HepG2 (cell line): ENCODE measurements at regions not wholly inside any gene's neighbourhood (a gene's known extent, or its start where the extent isn't known, plus 50 kb on each side); places are given as distances from the start of the nearest gene placed in this dataset.

Experiments used
- CCAR2 ChIP-seq: fragments of 200-400 bp; formaldehyde crosslinking; optimal IDR thresholded peaks from 2 replicates; pipeline ENCODE3; 2018; ENCODE audit warnings: low read depth, mild to moderate bottlenecking, low read length, moderate library complexity
- EZH2 ChIP-seq: conservative IDR thresholded peaks from 2 replicates; pipeline ENCODE4 v1.6.1; 2012; ENCODE audit warnings: mild to moderate bottlenecking, low read depth, low read length, moderate library complexity
- FOXA3 ChIP-seq: IDR thresholded peaks from 2 replicates; pipeline ENCODE4 v1.6.1; 2016; ENCODE audit warnings: missing genetic modification reagents, missing compliant biosample characterization
- HDAC1 ChIP-seq: sonication (generic); formaldehyde crosslinking; IDR thresholded peaks from 2 replicates; pipeline ENCODE4 v1.5.1; 2020; ENCODE audit warnings: mild to moderate bottlenecking, missing genetic modification reagents
- MXD4 ChIP-seq: IDR thresholded peaks from 2 replicates; pipeline ENCODE4 v1.6.1; 2016; ENCODE audit warnings: mild to moderate bottlenecking, missing biosample characterization, missing genetic modification reagents
- NFE2L2 ChIP-seq: fragments of 150-350 bp; IDR thresholded peaks from 2 replicates; pipeline ENCODE4 v1.6.1; 2014; ENCODE audit warnings: low read length
- PCBP1 ChIP-seq: fragments of 200-400 bp; formaldehyde crosslinking; IDR thresholded peaks from 2 replicates; pipeline ENCODE4 v1.6.1; 2017; ENCODE audit warnings: mild to moderate bottlenecking, low read depth, low read length, borderline replicate concordance
- PPARG ChIP-seq: conservative IDR thresholded peaks from 2 replicates; pipeline ENCODE4 v1.6.1; 2016; ENCODE audit warnings: missing biosample characterization, missing genetic modification reagents
- PRPF4 ChIP-seq: fragments of 200-400 bp; formaldehyde crosslinking; IDR thresholded peaks from 2 replicates; pipeline ENCODE4 v1.6.1; 2016; ENCODE audit warnings: low read length, low read depth; ENCODE audit not compliant: poor library complexity, severe bottlenecking
- RXRA ChIP-seq: sonication (generic); formaldehyde crosslinking; IDR thresholded peaks from 2 replicates; pipeline ENCODE4 v1.5.1; 2020; ENCODE audit warnings: missing genetic modification reagents
- SMAD9 ChIP-seq: sonication (generic); formaldehyde crosslinking; IDR thresholded peaks from 2 replicates; pipeline ENCODE4 v1.5.1; 2020; ENCODE audit warnings: mild to moderate bottlenecking, missing genetic modification reagents
- TEAD3 ChIP-seq: optimal IDR thresholded peaks from 2 replicates; pipeline ENCODE3; 2016; ENCODE audit warnings: borderline replicate concordance
- ZFP36L2 ChIP-seq: sonication (generic); formaldehyde crosslinking; IDR thresholded peaks from 2 replicates; pipeline ENCODE4 v1.4.0; 2020; ENCODE audit warnings: missing genetic modification reagents
- ZFP41 ChIP-seq: sonication (generic); formaldehyde crosslinking; IDR thresholded peaks from 2 replicates; pipeline ENCODE4 v1.4.0; 2020; ENCODE audit warnings: mild to moderate bottlenecking, missing genetic modification reagents, borderline replicate concordance
- ZNF224 ChIP-seq: sonication (generic); formaldehyde crosslinking; IDR thresholded peaks from 2 replicates; pipeline ENCODE4 v1.5.0; 2020; ENCODE audit warnings: mild to moderate bottlenecking, missing genetic modification reagents
- ZNF564 ChIP-seq: sonication (generic); formaldehyde crosslinking; IDR thresholded peaks from 2 replicates; pipeline ENCODE4 v1.8.1; 2023; ENCODE audit warnings: mild to moderate bottlenecking, missing genetic modification reagents
- ZNF567 ChIP-seq: sonication (generic); formaldehyde crosslinking; IDR thresholded peaks from 2 replicates; pipeline ENCODE4 v1.8.1; 2023; ENCODE audit warnings: mild to moderate bottlenecking, missing genetic modification reagents, borderline replicate concordance
- ZNF777 ChIP-seq: sonication (generic); formaldehyde crosslinking; IDR thresholded peaks from 2 replicates; pipeline ENCODE4 v1.4.0; 2020; ENCODE audit warnings: missing genetic modification reagents
- TF ChIP-seq, protein P1 (sequence below): sonication (generic); formaldehyde crosslinking; IDR thresholded peaks from 2 replicates; pipeline ENCODE4 v1.4.0; 2020; ENCODE audit warnings: missing genetic modification reagents, borderline replicate concordance
- TF ChIP-seq, protein P2 (sequence below): sonication (generic); formaldehyde crosslinking; IDR thresholded peaks from 2 replicates; pipeline ENCODE4 v1.8.0; 2022; ENCODE audit warnings: mild to moderate bottlenecking, missing genetic modification reagents, borderline replicate concordance
- TF ChIP-seq, protein P3 (sequence below): IDR thresholded peaks from 2 replicates; pipeline ENCODE4 v1.6.1; 2016; ENCODE audit warnings: missing genetic modification reagents, missing compliant biosample characterization
- TF ChIP-seq, protein P4 (sequence below): sonication (generic); formaldehyde crosslinking; IDR thresholded peaks from 2 replicates; pipeline ENCODE4 v1.8.0; 2022; ENCODE audit warnings: mild to moderate bottlenecking, missing genetic modification reagents
- TF ChIP-seq, protein P5 (sequence below): sonication (generic); formaldehyde crosslinking; IDR thresholded peaks from 2 replicates; pipeline ENCODE4 v1.5.1; 2020; ENCODE audit warnings: missing genetic modification reagents, mild to moderate bottlenecking, borderline replicate concordance
- TF ChIP-seq, protein P6 (sequence below): sonication (generic); IDR thresholded peaks from 2 replicates; pipeline ENCODE4 v1.6.1; 2016; ENCODE audit warnings: low read depth, borderline replicate concordance

DNA sequence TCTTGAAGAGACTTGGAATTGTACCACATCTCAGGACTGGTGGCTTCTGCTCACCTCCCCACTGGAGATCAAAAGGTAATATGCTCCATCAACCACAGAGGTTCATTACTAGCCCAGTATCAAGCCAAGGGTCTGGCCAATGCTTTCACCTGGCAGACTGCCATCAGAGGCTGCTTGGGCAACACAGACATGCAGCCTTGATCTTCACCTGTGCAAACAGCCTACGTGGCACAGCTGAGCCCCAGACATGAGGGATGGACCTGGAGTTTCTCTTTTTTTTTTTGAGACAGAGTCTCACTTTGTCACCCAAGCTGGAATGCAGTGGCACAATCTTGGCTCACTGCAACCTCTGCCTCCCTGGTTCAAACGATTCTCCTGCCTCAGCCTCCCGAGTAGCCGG, 105.6 kb upstream of the HES1 start (continued):
- TF ChIP-seq, protein P1, sequence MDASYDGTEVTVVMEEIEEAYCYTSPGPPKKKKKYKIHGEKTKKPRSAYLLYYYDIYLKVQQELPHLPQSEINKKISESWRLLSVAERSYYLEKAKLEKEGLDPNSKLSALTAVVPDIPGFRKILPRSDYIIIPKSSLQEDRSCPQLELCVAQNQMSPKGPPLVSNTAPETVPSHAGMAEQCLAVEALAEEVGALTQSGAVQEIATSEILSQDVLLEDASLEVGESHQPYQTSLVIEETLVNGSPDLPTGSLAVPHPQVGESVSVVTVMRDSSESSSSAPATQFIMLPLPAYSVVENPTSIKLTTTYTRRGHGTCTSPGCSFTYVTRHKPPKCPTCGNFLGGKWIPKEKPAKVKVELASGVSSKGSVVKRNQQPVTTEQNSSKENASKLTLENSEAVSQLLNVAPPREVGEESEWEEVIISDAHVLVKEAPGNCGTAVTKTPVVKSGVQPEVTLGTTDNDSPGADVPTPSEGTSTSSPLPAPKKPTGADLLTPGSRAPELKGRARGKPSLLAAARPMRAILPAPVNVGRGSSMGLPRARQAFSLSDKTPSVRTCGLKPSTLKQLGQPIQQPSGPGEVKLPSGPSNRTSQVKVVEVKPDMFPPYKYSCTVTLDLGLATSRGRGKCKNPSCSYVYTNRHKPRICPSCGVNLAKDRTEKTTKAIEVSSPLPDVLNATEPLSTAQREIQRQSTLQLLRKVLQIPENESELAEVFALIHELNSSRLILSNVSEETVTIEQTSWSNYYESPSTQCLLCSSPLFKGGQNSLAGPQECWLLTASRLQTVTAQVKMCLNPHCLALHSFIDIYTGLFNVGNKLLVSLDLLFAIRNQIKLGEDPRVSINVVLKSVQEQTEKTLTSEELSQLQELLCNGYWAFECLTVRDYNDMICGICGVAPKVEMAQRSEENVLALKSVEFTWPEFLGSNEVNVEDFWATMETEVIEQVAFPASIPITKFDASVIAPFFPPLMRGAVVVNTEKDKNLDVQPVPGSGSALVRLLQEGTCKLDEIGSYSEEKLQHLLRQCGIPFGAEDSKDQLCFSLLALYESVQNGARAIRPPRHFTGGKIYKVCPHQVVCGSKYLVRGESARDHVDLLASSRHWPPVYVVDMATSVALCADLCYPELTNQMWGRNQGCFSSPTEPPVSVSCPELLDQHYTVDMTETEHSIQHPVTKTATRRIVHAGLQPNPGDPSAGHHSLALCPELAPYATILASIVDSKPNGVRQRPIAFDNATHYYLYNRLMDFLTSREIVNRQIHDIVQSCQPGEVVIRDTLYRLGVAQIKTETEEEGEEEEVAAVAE: no peak
- no peak for TF ChIP-seq PRPF4
- TF ChIP-seq FOXA3: peak; percentile 40; the same call in 1 of the 2 replicates
- TF ChIP-seq TEAD3 (CRISPR knock-in tag): peak; percentile 29
- TF ChIP-seq, protein P2, sequence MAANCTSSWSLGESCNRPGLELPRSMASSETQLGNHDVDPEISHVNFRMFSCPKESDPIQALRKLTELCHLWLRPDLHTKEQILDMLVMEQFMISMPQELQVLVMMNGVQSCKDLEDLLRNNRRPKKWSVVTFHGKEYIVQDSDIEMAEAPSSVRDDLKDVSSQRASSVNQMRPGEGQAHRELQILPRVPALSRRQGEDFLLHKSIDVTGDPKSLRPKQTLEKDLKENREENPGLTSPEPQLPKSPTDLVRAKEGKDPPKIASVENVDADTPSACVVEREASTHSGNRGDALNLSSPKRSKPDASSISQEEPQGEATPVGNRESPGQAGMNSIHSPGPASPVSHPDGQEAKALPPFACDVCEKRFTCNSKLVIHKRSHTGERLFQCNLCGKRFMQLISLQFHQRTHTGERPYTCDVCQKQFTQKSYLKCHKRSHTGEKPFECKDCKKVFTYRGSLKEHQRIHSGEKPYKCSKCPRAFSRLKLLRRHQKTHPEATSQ (CRISPR knock-in tag): no peak
- no peak for TF ChIP-seq PCBP1
- TF ChIP-seq, protein P3, sequence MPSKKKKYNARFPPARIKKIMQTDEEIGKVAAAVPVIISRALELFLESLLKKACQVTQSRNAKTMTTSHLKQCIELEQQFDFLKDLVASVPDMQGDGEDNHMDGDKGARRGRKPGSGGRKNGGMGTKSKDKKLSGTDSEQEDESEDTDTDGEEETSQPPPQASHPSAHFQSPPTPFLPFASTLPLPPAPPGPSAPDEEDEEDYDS: no peak
- TF ChIP-seq, protein P4, sequence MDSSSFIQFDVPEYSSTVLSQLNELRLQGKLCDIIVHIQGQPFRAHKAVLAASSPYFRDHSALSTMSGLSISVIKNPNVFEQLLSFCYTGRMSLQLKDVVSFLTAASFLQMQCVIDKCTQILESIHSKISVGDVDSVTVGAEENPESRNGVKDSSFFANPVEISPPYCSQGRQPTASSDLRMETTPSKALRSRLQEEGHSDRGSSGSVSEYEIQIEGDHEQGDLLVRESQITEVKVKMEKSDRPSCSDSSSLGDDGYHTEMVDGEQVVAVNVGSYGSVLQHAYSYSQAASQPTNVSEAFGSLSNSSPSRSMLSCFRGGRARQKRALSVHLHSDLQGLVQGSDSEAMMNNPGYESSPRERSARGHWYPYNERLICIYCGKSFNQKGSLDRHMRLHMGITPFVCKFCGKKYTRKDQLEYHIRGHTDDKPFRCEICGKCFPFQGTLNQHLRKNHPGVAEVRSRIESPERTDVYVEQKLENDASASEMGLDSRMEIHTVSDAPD (CRISPR knock-in tag): no peak
- TF ChIP-seq CCAR2: no peak
- TF ChIP-seq EZH2: no peak
- TF ChIP-seq SMAD9 (CRISPR knock-in tag): no peak
- TF ChIP-seq, protein P5, sequence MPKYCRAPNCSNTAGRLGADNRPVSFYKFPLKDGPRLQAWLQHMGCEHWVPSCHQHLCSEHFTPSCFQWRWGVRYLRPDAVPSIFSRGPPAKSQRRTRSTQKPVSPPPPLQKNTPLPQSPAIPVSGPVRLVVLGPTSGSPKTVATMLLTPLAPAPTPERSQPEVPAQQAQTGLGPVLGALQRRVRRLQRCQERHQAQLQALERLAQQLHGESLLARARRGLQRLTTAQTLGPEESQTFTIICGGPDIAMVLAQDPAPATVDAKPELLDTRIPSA (CRISPR knock-in tag): no peak
- no peak for TF ChIP-seq ZNF567
- TF ChIP-seq ZNF224: no peak
- TF ChIP-seq ZFP36L2: no peak
- TF ChIP-seq RXRA: peak; percentile 29; the same call in 1 of the 2 replicates
- no peak for TF ChIP-seq HDAC1
- TF ChIP-seq NFE2L2: no peak
- TF ChIP-seq, protein P6, sequence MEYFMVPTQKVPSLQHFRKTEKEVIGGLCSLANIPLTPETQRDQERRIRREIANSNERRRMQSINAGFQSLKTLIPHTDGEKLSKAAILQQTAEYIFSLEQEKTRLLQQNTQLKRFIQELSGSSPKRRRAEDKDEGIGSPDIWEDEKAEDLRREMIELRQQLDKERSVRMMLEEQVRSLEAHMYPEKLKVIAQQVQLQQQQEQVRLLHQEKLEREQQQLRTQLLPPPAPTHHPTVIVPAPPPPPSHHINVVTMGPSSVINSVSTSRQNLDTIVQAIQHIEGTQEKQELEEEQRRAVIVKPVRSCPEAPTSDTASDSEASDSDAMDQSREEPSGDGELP: peak; percentile 85
- no peak for TF ChIP-seq ZFP41 (CRISPR knock-in tag)
- no peak for TF ChIP-seq PPARG (CRISPR knock-in tag)
- no peak for TF ChIP-seq ZNF564 (CRISPR knock-in tag)
- no peak for TF ChIP-seq ZNF777
- no peak for TF ChIP-seq MXD4 (CRISPR knock-in tag)
